ENCODE measurements at regions not wholly inside any gene's neighbourhood (a gene's known extent, or its start where the extent isn't known, plus 50 kb on each side); places are given as distances from the start of the nearest gene placed in this dataset.

DNA sequence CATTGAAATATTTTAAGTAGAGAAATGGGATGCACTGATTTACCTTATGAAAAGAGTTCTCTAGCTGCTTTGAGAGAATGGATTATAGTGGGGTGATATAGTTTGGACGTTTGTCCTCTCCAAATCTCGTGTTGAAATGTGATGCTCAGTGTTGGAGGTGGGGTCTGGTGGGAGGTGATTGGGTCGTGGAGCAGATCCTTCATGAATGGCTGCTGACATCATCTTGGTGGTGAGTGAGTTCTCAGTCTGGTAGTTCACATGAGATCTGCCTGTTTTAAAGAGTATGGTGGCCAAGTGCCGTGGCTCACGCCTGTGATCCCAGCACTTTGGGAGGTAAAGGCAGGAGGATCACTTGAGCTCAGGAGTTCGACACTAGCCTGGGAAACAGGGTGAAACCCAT lies 58.7 kb upstream of the SH3RF3 start:
- in situ Hi-C loops (cut with HindIII; ENCODE audit: low sequenced_read_pairs) = no loop called here
- DNase-seq (ENCODE audit: low spot score) = no peak

DNA sequence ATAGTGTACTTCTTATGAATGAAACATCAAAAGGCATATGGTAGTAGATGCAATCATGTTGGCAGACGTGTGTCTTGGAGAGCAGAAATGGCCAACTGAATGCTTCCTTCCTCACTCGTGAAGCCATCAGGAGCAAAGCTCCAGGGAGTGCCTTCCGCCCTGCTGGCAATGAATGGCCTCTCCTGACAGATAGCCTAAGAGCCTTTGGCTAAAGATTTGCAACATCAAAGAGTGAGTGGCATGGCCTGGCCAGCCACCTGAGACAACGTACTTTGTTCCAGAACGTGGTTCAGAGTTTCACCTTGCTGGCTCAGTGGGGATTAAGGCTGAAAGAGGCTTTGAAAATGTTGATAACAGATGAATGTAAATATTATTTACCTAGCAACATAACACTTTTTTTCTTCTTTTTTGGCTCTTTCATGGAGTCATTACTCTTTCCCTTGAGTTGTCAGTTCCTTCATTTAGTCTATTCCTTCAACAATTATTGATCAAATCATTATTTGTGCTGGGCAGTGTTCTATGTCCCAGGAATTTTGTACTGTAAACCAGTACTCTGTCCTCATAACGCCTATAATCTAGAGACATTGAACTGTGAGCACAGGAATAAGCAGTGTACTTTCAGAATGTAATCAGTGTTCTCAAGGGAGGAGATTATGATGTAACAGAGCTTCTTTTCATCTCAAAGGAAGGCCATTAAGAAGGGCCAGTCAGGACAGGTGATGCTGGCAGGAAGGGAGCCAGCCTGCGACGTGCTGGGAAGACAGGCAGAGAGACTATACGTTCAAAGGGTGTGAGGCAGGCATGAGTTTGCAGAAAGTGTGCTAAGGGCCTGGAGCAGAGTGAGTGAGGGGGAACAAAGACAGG lies 59.4 kb upstream of the SH3RF3 start:
- in situ Hi-C loops (cut with HindIII; ENCODE audit: low sequenced_read_pairs) = no loop called here
- no peak for DNase-seq (ENCODE audit: low spot score)

DNA sequence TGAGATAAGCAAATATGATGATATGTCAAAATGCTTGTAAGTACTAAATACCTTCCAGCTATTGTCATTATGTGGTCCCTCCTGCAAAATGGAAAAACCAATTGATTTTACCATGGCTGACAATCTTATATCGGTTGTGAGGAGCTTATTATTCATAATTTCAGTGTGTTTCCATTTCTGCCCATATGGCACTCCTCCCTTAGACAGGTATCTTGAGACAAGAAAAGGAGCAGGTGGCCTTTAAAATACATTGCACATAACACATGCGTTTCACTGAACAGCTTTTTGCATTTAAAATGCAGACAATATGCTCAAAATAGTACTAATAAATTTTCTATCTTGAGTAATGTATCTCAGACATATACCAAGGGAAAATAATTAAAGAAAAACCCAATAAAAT lies 60.2 kb upstream of the SH3RF3 start:
- DNase-seq (ENCODE audit: low spot score) = no peak
- in situ Hi-C loops (cut with HindIII; ENCODE audit: low sequenced_read_pairs) = no loop called here

DNA sequence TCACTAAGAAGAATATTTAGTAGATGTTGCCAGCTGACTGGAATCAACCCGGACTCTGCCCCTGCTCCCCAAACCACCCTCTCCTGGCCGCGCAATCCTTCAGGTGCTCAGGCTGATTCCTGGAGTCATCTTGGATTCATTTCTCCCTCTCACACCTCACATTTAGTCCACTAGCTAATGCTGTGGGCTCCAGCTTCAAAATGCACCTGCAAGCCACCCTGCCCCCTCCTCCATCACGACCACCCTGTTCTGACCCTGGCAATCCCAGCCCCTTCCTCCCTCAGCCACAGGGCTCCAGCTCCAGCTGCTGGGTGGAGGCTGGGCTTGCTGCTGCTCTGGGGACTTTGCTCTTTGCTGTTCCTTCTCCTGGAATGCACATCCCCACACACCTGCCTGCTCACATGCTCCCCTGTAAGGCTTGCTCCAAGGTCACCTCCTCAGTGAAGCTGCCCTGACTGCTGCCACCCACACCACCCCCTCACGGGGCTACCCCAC lies 61.3 kb upstream of the SH3RF3 start:
- no peak for DNase-seq (ENCODE audit: low spot score)
- in situ Hi-C loops (cut with HindIII; ENCODE audit: low sequenced_read_pairs) = no loop called here

DNA sequence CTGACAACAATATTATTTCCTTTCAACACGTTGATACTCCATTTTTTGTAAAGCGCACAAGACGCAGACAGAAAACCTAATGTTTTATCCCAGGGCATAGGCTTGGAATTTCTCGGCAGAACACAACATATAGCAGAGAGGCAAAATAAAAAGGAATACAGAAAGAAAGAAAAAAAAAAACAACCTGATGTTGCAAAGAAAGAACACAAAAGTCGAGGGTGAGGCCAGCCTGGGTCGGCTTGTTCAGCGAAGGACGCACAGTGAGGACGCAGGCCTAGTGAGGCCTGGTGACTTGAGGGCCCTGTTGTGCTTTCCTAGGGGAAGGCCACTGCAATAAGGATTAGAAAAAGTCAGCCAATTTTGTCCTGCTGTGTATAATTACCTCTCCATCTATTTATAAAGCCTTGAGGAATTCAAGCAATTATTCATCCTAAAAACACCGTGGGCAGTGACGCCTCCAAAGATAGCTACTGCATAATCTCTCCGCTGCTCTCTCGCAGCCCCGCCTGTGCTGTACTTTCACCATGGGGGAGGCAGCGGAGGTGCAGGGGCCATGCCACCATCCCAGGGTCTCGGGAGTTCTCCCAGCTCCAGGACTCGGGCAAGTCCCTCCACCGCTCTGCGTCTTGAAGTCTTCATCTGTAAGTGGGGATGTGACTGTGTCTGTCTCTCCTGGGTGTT lies 61.9 kb upstream of the SH3RF3 start:
- DNase-seq (ENCODE audit: low spot score) = no peak
- in situ Hi-C loops (cut with HindIII; ENCODE audit: low sequenced_read_pairs) = no loop called here

DNA sequence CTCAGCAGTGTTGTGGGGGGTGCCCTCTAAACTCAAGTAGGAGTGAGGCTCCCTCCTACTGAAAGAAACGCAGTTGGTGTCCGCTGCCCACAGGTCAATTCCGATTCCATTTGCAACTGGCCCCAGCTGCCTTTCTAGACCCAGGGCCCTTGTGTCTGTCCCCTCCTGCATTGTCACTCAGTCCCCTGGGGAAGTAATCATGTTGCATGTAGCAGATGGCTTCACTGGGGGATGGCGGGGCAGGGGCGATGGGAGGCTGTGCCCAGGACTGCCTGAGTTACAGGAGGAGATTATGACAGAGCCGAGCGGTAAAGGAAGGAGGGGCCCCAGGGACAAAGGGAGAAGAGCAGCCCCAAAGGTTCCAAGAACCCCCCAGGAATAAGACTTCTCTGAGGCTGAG lies 62.5 kb upstream of the SH3RF3 start:
- DNase-seq (ENCODE audit: low spot score) = no peak
- in situ Hi-C loops (cut with HindIII; ENCODE audit: low sequenced_read_pairs) = no loop called here

DNA sequence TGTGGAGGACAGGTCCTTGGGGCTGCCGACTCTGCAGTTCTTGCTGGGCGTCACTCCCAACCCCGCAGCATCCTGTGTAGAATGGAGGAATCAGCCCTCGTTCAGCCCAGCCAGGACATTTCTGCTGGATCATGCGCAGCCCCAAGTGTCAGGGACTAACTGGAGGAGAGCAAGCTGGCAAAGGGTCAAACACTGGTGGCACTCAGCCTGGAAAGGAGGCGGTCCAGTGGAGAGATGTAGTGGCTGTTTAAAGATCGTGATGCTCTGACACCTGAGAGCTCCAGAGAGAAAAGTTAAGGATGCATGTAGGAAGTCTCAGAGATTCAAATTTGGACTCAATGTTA lies 63.6 kb upstream of the SH3RF3 start:
- in situ Hi-C loops (cut with HindIII; ENCODE audit: low sequenced_read_pairs) = no loop called here
- peak; percentile 8 for DNase-seq (ENCODE audit: low spot score)

DNA sequence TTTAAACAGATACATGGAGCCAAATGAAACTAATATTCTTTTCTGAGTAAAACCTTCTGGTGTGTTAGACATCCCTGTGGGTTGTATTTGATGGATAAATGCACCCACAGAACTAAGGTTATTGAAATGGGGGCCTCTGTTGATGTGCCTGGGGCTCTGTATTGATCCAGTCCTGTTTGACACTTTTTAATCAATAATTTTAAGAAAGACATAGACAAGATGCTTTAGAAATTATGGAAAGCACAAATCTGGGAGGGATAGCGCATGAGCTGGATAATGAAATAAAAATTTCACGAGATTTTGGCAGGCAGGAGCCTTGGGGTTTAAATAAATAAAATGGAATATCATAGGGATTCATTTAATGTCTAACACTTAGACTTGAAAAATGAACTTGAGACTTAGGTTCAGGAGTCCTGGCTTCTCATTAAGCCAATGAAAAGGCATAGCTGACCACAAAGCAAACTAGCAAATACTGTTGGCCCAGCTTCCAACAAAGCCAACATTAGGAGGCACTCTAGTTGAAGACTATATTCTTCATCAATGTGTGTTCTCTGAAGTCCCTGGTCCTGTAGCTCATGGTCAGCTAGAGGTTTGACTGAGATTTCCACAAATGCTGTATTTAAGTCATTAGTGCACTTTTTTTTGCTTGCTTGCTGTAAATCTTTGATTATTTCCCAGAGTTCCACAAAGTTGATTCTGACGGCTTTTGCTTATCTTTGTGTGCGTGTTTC lies 64.2 kb upstream of the SH3RF3 start:
- in situ Hi-C loops (cut with HindIII; ENCODE audit: low sequenced_read_pairs) = no loop called here
- no peak for DNase-seq (ENCODE audit: low spot score)

DNA sequence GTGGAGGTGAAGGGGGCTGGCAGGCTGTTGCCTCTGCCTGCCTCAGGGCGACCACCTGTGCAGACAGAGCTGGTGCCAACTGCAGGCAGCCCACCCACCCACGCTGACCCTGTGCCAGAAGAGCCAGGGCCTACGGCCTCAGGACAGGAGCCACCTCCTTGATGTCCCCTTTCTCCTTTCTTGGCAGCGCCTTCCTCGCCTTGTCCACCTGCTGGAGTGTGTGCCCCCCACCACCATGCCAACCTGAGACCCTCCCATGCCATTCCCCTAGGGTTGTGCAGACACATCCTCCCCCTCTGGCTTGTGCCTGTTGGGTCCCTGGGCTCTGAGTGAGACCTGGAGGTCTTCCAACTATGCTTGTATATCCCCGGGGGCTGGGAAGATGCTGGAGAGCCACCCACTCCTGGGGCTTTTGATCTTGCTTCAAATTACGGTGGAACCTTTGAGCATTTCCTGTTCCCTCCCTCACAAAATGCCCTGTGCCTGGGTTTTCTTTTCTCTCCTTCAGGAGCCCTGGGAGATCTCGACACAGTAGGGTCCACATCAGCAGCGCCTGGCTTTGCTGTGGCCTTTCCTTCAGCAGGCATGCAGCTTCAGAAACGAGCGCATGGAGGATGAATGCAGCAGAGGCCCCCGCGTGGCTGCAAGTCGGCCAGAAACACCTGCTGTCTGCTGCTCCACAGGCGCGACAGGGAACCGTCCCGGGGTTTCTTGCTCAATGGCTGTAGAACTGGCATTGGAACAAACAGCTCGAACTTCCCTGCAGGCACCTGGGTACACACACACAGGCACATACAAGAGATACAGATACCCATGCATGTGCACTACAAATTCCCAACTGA lies 65.9 kb upstream of the SH3RF3 start:
- in situ Hi-C loops (cut with HindIII; ENCODE audit: low sequenced_read_pairs) = no loop called here

DNA sequence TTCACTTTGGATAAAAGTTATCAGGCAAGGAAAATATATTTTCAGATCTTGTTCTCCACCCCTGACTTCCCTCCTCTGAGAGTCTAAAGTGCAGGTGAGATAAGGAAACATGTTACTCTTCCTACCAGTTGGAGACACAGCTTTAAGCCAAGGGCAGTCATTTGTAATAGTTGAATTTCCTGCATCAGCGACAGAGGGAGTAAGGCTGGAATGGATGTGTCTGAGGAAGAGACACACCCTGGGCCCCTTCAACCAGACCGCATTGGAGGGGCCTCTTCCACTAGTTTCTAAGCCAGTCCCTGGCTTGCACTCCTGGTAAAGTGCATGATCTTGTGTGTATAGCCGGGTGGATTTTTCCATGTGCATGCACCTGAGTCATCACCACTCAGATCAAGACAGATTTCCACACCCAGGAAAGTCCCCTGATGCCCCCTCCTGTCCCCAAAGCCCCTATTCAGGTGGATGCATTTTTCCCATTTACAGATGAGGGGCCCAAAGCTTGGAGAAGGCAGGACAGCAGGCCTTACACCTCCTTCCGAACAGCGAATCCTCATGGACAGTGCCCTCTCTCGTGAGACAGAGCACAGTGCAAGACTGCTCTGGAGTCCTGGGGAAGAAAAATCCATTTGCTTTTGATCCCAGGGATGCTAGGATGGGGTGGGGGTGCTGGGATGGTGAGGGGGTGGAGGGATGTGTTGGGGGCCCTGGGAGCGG lies 66.7 kb upstream of the SH3RF3 start:
- DNase-seq (ENCODE audit: low spot score) = no peak
- in situ Hi-C loops (cut with HindIII; ENCODE audit: low sequenced_read_pairs) = no loop called here

More for the DNA sequence above, 65.9 kb upstream of the SH3RF3 start:
- no peak for DNase-seq (ENCODE audit: low spot score)

DNA sequence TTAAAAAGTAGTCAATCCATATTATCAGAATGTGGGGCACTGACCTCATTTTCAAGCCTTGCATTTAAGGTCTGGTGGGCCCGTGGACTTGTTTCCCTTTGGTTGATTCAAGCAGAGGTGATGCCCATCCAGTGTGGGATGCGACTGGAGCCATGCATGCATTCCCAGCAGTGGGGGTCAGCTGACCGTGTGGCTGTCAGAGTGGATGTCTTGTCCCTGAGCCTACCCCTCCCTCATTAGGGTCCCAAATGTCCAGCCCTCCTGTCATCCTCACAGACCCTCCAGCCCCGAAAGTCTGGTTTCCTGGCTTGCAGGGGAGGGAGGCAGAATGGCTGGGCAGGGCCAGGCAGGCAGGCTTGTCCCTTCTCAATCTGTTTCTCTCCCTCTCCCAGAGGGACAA lies 67.3 kb upstream of the SH3RF3 start:
- in situ Hi-C loops (cut with HindIII; ENCODE audit: low sequenced_read_pairs) = no loop called here
- DNase-seq (ENCODE audit: low spot score) = no peak

DNA sequence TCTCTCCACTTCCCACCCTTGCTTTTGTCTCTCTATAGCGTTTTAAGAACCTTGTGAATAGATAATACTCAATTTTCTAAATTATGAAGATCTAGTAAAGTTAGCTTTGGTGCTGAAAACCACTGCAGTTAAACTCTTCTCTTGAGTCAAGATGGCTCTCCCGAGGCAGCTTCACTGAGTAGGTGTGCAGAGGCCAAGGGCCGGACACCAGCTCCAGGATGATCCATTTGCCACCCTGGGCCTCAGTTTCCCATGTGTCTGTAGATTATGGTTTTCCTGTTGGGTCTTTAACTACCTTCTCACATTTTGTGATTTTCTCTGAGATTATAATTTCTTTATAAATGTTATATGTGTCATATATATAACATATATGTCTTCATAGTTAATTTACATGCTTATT lies 68.5 kb upstream of the SH3RF3 start:
- in situ Hi-C loops (cut with HindIII; ENCODE audit: low sequenced_read_pairs) = no loop called here
- no peak for DNase-seq (ENCODE audit: low spot score)

DNA sequence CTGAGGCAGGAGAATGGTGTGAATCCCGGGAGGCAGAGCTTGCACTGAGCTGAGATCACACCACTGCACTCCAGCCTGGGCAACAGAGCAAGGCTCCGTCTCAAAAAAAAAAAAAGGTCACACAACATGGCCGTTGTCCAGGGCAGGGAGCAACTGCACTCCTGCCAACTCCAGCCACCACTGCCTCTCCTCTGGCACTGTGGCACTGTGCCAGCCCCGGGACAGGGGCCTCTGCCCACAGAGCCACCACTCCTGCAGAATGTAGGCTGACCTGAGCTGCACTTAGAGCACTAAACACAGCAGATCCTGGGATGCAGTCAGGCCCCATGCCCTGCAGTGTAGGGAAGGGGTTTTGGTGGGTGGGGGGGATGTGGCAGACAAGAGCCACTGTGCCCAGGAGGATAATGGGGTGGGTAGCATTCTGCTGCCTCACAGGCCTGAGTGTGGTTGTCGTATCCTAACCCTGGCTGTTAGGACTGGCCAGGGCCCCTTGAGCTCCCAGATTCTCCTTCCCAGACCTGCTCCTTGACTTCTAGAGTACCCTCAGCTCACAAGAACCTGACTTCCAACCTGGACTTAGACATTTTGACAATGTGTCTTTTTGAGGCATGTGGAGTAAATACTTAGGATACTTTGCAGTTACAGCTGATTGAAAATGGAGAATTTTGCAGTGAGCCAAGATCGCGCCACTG lies 69.4 kb upstream of the SH3RF3 start:
- in situ Hi-C loops (cut with HindIII; ENCODE audit: low sequenced_read_pairs) = no loop called here
- DNase-seq (ENCODE audit: low spot score) = no peak

DNA sequence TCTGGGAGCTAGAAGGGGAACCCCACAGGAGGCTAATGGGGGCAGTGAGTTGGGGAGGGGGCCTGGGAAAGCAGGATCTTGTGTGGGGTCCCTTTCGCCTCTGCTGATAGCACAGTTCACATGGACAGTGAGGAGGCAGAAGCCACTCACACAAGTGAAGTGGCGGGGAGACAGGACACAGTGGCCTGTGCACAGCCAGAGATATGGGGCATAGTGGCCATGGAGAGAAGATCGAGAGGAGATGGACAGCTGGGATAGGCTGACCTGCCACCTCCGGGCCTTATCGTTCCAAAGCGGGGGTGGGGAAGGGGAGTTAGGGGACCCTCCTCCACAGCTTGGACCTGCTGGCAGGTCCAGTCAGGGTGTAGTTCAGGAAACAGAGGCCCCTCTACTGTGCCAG lies 69.8 kb upstream of the EDAR start:
- in situ Hi-C loops (cut with HindIII; ENCODE audit: low sequenced_read_pairs) = no loop called here
- no peak for DNase-seq (ENCODE audit: low spot score)

DNA sequence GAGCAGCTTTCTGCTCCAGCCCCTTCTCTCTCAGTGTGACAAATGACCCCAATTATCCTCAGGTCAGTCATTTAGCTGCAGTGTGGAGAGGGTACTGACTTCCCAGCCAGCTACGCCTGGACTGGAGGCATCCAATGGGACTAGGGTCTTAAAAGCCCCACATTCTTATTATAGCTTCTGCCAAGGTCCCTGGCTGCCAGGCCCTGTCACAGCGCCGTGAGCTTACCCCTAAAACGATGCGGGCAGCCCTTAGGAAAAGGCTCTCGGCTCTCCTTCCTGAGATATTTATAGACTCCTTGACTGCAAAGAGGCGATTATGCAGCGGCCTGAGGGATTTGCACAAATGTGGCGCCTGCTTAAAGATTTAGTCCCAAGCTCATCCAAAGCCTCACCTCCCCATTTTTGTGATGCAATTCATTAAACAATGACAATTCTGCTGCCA lies 69.2 kb upstream of the EDAR start:
- in situ Hi-C loops (cut with HindIII; ENCODE audit: low sequenced_read_pairs) = no loop called here
- no peak for DNase-seq (ENCODE audit: low spot score)

DNA sequence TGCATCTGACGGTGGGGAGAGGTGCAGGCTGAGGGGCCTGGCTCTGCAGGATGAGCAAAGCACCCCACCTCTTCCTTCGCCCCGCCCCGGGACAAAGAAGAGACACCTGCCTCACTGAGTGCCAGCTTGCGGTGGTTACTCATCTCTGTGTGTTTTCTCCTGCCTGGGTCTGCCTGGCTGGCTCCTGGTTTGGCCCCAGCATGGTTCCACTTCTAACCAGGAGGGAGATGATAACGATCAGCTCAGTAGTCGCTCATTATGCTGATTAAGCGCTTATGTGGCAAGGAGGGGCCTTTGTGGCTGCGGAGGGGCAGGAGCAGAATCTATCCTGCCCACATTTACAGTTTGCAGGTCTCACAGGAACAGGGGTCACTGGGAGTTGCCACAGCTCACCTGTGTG lies 68.7 kb upstream of the EDAR start:
- in situ Hi-C loops (cut with HindIII; ENCODE audit: low sequenced_read_pairs) = no loop called here
- no peak for DNase-seq (ENCODE audit: low spot score)

DNA sequence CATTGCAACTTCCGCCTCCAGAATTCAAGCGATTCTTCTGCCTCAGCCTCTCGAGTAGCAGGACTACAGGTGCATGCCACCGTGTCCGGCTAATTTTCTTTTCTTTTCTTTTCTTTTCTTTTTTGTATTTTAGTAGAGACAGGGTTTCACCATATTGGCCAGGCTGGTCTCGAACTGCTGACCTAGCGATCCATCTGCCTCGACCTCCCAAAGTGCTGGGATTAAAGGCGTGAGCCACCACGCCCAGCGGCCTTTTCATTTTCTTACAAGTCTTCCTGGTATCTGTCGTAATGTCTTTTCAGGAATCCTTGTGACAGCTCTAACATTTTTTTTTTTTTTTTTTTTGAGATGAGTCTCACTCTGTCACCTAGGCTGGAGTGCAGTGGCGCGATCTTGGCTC lies 66.4 kb upstream of the EDAR start:
- DNase-seq (ENCODE audit: low spot score) = no peak
- in situ Hi-C loops (cut with HindIII; ENCODE audit: low sequenced_read_pairs) = no loop called here

DNA sequence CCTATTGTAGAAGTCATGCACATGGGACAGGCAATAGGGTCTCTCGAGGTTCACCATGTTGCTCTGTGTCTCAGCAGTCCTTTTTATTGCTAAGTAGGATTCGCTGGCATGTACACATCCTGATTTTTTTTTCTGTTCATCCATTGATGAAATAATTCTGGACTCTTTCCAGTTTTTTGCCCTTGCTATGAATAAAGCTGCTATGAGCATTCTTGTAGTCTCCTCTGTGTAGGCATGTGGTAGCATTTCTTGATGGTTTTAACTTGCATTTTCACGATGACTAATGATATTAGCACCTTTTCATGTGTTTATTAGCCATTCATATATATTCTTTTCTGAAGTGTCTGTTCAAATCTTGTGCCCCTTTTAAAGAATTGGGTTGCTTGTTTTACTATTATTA lies 65.8 kb upstream of the EDAR start:
- in situ Hi-C loops (cut with HindIII; ENCODE audit: low sequenced_read_pairs) = no loop called here
- DNase-seq (ENCODE audit: low spot score) = no peak

Measured in G401 (cell line).